SH-SY5Y (cell line): ENCODE measurements at regions not wholly inside any gene's neighbourhood (a gene's known extent, or its start where the extent isn't known, plus 50 kb on each side); places are given as distances from the start of the nearest gene placed in this dataset.

ENCODE experiments used
- GATA2 ChIP-seq: IDR thresholded peaks from 2 replicates; pipeline ENCODE4 v1.6.1; 2011; ENCODE audit warnings: mild to moderate bottlenecking, low read depth, low read length
- GATA3 ChIP-seq: IDR thresholded peaks from 2 replicates; pipeline ENCODE4 v1.6.1; 2011; ENCODE audit warnings: low read depth, mild to moderate bottlenecking, low read length, moderate library complexity

GRCh38 chr11:23257088-23257487, 396.8 kb upstream of the CCDC179 start:
- TF ChIP-seq GATA2 (no peak), GATA3 (no peak)
